Breast epithelium (tissue), 3 donors: ENCODE measurements at regions not wholly inside any gene's neighbourhood (a gene's known extent, or its start where the extent isn't known, plus 50 kb on each side); places are given as distances from the start of the nearest gene placed in this dataset.

Source experiments
- CTCF ChIP-seq, 3 donors: fragments of 450-650 bp; IDR thresholded peaks; one replicate each; pipeline ENCODE4 v1.5.1; 2016 to 2017; ENCODE audit warnings: antibody characterized with exemption in 3 of 3, mild to moderate bottlenecking in 3 of 3, moderate library complexity in 3 of 3
- POLR2AphosphoS5 ChIP-seq, 3 donors: sonication (generic); formaldehyde crosslinking; IDR thresholded peaks; one replicate each; pipeline ENCODE4 v1.6.1; 2017; ENCODE audit warnings: antibody characterized with exemption in 3 of 3

GRCh38 chr16:80259290-80259805 is 281.4 kb upstream of the DYNLRB2 start:
- TF ChIP-seq CTCF (IDR thresholded peaks at IDR 0.05) (no peak), POLR2AphosphoS5 (IDR thresholded peaks at IDR 0.05) (no peak)
